ENCODE measurements at regions not wholly inside any gene's neighbourhood (a gene's known extent, or its start where the extent isn't known, plus 50 kb on each side); places are given as distances from the start of the nearest gene placed in this dataset.

DNA sequence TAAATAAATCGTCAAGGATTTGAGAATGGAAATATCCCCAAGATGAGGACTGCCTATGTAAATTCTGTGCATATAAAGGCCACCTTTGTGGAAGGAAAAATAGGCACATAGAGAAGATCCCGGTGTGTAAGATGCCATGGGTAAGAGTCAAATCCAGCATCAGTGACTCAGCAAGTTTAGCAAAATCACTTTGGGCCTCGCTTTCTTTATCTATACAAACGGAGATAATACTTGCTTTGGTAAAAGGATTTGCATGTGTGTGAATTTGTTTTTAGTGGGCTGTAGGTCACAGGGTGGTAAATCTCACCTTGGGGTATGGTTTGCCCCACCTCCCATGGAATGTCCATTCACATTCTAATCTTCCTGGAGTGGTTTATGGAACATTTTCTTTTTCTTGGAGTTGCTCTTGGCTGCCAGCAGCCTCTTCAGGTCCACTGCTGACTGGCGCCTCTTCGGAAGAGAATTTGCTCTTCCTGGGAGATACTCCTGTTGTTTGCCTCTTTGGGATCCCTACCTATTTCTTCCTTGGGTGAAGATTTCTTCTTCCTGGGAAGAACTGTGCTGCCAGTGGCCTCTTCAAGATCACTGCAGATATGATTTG lies 587.6 kb downstream of the CDH11 start:
- TF ChIP-seq, protein P1, sequence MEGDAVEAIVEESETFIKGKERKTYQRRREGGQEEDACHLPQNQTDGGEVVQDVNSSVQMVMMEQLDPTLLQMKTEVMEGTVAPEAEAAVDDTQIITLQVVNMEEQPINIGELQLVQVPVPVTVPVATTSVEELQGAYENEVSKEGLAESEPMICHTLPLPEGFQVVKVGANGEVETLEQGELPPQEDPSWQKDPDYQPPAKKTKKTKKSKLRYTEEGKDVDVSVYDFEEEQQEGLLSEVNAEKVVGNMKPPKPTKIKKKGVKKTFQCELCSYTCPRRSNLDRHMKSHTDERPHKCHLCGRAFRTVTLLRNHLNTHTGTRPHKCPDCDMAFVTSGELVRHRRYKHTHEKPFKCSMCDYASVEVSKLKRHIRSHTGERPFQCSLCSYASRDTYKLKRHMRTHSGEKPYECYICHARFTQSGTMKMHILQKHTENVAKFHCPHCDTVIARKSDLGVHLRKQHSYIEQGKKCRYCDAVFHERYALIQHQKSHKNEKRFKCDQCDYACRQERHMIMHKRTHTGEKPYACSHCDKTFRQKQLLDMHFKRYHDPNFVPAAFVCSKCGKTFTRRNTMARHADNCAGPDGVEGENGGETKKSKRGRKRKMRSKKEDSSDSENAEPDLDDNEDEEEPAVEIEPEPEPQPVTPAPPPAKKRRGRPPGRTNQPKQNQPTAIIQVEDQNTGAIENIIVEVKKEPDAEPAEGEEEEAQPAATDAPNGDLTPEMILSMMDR (IDR thresholded peaks at IDR 0.05) = no peak
- TF ChIP-seq POLR2A (IDR thresholded peaks at IDR 0.05) = no peak

All from uterus (tissue), 2 donors.